GM21381 (cell line): ENCODE measurements at regions not wholly inside any gene's neighbourhood (a gene's known extent, or its start where the extent isn't known, plus 50 kb on each side); places are given as distances from the start of the nearest gene placed in this dataset.

Experiments used
- ATAC-seq: cut with Tn5 transposase; IDR thresholded peaks from one replicate; pipeline ENCODE4 v1.9.1; 2021; ENCODE audit warnings: mild to moderate bottlenecking, moderate library complexity; ENCODE audit not compliant: unreplicated experiment

GRCh38 chr1:63710308-63710707, 63.5 kb upstream of the ROR1 start:
- ATAC-seq: no peak

- no peak for ATAC-seq
Observed at GRCh38 chr1:63710761-63711380, 62.9 kb upstream of the ROR1 start.

- no peak for ATAC-seq
Observed at GRCh38 chr1:63713041-63713440, 60.8 kb upstream of the ROR1 start.

GRCh38 chr1:63713627-63714481, 60.0 kb upstream of the ROR1 start:
- peak; percentile 43 for ATAC-seq

- no peak for ATAC-seq
Observed at GRCh38 chr1:63714482-63714760, 59.4 kb upstream of the ROR1 start.

- no peak for ATAC-seq
Observed at GRCh38 chr1:63717511-63718065, 56.2 kb upstream of the ROR1 start.

GRCh38 chr1:63718541-63718970, 55.3 kb upstream of the ROR1 start:
- ATAC-seq: no peak

- ATAC-seq: no peak
Observed at GRCh38 chr1:63721531-63722189, 52.2 kb upstream of the ROR1 start.

GRCh38 chr1:63723602-63724001, 50.2 kb upstream of the ROR1 start:
- no peak for ATAC-seq
